ENCODE measurements at regions not wholly inside any gene's neighbourhood (a gene's known extent, or its start where the extent isn't known, plus 50 kb on each side); places are given as distances from the start of the nearest gene placed in this dataset.

GRCh38 chr4:132169660-132170059 is 979.4 kb upstream of the PCDH10 start:
- no peak for FAIRE-seq
- Histone ChIP-seq H3K36me3 (replicated peaks in 1 of 2; ENCODE audit: control insufficient read depth in 1 of 2, insufficient read depth in 2 of 2, low read length in 2 of 2) (no peaks in the 10 kb centered on the region), H2AFZ (ENCODE audit: low read length) (no peak overlapping the region), H3K9ac (ENCODE audit: insufficient read depth, low read depth, low read length) (no peak overlapping the region), H3K4me2 (ENCODE audit: low read depth, low read length) (no peak overlapping the region), H3K9me3 (ENCODE audit: low read length) (0 out of 2 replicates have a peak, but pooled peaks cover 4% of the 10 kb centered on the region), H3K4me1 (ENCODE audit: insufficient read depth, low read length) (no peaks in the 10 kb centered on the region), H3K27me3 (ENCODE audit: control insufficient read depth in 1 of 2, insufficient read depth in 2 of 2, low read length in 2 of 2) (no peaks in the 10 kb centered on the region), H4K20me1 (ENCODE audit: insufficient read depth, low read length) (no peaks in the 10 kb centered on the region), H3K79me2 (ENCODE audit: insufficient read depth, low read length) (no peaks in the 10 kb centered on the region), H3K4me3 (replicated peaks in 1 of 3; ENCODE audit: insufficient read depth in 1 of 3, low read depth in 2 of 3, low read length in 3 of 3) (no peak overlapping the region), H3K27ac (ENCODE audit: extremely low read length, insufficient read depth, low read length) (no peak overlapping the region)
- DNase-seq (ENCODE audit: low spot score) = no peak
- 0% methylated on average over 2 of the region's 5 CpGs for WGBS (ENCODE audit: low lambda C conversion rate)
- TF ChIP-seq STAG1 (CRISPR knock-in tag; IDR thresholded peaks at IDR 0.05) = no peak
- CTCF ChIA-PET (ENCODE audit: low intra/inter-chr PET ratio, low total read pairs) = no interaction called here
- no peak for ATAC-seq
- BruUV-seq (replicated peaks) = no TSS peak
- intact Hi-C loops (cut with micrococcal nuclease; ENCODE audit: unreplicated experiment) = no loop called here
- in situ Hi-C loops (cut with HindIII; ENCODE audit: extremely low pct_ligation_motif_present, low pct_unique_long_range_greater_than_20kb) = no loop called here
- POLR2A ChIA-PET = no interaction called here

DNA sequence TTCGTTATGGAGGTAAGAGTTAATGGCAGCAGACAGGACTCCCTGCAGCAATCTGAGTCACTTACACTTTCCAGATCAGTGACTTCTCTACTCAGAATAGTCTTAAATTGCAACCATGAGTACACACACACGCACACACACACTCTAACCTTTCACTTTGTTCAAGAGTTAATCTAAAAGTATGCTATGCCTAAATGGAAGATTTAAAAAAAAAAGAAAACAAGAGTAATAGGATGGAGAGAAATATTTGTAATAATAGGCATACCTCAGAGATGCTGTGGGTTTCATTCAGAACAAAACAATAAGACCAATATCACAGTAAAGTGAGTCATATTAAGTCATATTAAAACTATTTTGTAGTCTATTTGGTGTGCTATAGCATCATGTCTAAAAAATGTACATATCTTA is 969.1 kb upstream of the PCDH10 start:
- no TSS peak for BruUV-seq (replicated peaks)
- intact Hi-C loops (cut with micrococcal nuclease; ENCODE audit: unreplicated experiment) (no loop called here), in situ Hi-C loops (cut with HindIII; ENCODE audit: extremely low pct_ligation_motif_present, low pct_unique_long_range_greater_than_20kb) (no loop called here)
- CTCF ChIA-PET (ENCODE audit: low intra/inter-chr PET ratio, low total read pairs) = no interaction called here
- ATAC-seq = no peak
- WGBS (ENCODE audit: low lambda C conversion rate) = 0% methylated on average over 2 of the region's 2 CpGs
- H3K4me1 ChIP-seq (ENCODE audit: insufficient read depth, low read length) = no peaks in the 10 kb centered on the region
- no peak for TF ChIP-seq ZFP36L2 (CRISPR knock-in tag; IDR thresholded peaks at IDR 0.05)
- no peaks in the 10 kb centered on the region for H3K79me2 ChIP-seq (ENCODE audit: insufficient read depth, low read length)
- H3K27me3 ChIP-seq (ENCODE audit: control insufficient read depth in 1 of 2, insufficient read depth in 2 of 2, low read length in 2 of 2) = no peaks in the 10 kb centered on the region
- H3K9ac ChIP-seq (ENCODE audit: insufficient read depth, low read depth, low read length) = no peak overlapping the region
- H3K9me3 ChIP-seq (ENCODE audit: low read length) = no peaks in the 10 kb centered on the region
- H4K20me1 ChIP-seq (ENCODE audit: insufficient read depth, low read length) = no peaks in the 10 kb centered on the region
- H3K27ac ChIP-seq (ENCODE audit: extremely low read length, insufficient read depth, low read length) = no peak overlapping the region
- FAIRE-seq = no peak
- no peak for DNase-seq (ENCODE audit: low spot score)
- POLR2A ChIA-PET = no interaction called here
- H3K4me2 ChIP-seq (ENCODE audit: low read depth, low read length) = no peak overlapping the region
- no peak overlapping the region for H3K4me3 ChIP-seq (replicated peaks in 1 of 3; ENCODE audit: insufficient read depth in 1 of 3, low read depth in 2 of 3, low read length in 3 of 3)
- H2AFZ ChIP-seq (ENCODE audit: low read length) = no peak overlapping the region
- H3K36me3 ChIP-seq (replicated peaks in 1 of 2; ENCODE audit: control insufficient read depth in 1 of 2, insufficient read depth in 2 of 2, low read length in 2 of 2) = no peaks in the 10 kb centered on the region

DNA sequence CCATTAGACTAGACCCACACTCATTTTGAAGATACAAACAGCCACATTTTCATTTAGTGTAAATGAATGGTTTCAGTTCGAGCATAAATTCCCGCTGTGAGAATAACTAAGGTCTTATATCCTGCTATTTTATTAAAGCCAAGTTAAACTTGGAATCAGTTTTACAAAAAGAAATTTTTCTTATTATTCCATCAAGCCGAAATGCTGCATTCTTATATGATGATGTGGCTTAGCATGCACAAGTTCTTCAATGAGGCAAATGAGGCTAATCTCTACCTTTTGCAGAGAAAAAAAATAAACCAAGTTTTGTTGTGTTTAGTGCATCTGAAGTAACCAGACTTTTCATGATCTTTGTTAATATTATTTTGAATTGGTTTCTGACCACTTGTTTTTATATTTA is 953.9 kb upstream of the PCDH10 start:
- H3K36me3 ChIP-seq (replicated peaks in 1 of 2; ENCODE audit: control insufficient read depth in 1 of 2, insufficient read depth in 2 of 2, low read length in 2 of 2) = no peaks in the 10 kb centered on the region
- BruUV-seq (replicated peaks) = no TSS peak
- no peaks in the 10 kb centered on the region for H4K20me1 ChIP-seq (ENCODE audit: insufficient read depth, low read length)
- no peak for ATAC-seq
- WGBS (ENCODE audit: low lambda C conversion rate) = under 1% methylated on average over 3 of the region's 3 CpGs
- H3K27ac ChIP-seq (ENCODE audit: extremely low read length, insufficient read depth, low read length) = no peak overlapping the region
- FAIRE-seq = no peak
- H2AFZ ChIP-seq (ENCODE audit: low read length) = no peak overlapping the region
- no peaks in the 10 kb centered on the region for H3K9me3 ChIP-seq (ENCODE audit: low read length)
- no peak for DNase-seq (ENCODE audit: low spot score)
- H3K27me3 ChIP-seq (ENCODE audit: control insufficient read depth in 1 of 2, insufficient read depth in 2 of 2, low read length in 2 of 2) = no peaks in the 10 kb centered on the region
- H3K79me2 ChIP-seq (ENCODE audit: insufficient read depth, low read length) = no peaks in the 10 kb centered on the region
- no peak overlapping the region for H3K9ac ChIP-seq (ENCODE audit: insufficient read depth, low read depth, low read length)
- no peak overlapping the region for H3K4me3 ChIP-seq (replicated peaks in 1 of 3; ENCODE audit: insufficient read depth in 1 of 3, low read depth in 2 of 3, low read length in 3 of 3)
- H3K4me1 ChIP-seq (ENCODE audit: insufficient read depth, low read length) = no peaks in the 10 kb centered on the region
- H3K4me2 ChIP-seq (ENCODE audit: low read depth, low read length) = no peak overlapping the region
- in situ Hi-C loops (cut with HindIII; ENCODE audit: extremely low pct_ligation_motif_present, low pct_unique_long_range_greater_than_20kb) (no loop called here), intact Hi-C loops (cut with micrococcal nuclease; ENCODE audit: unreplicated experiment) (no loop called here)
- CTCF ChIA-PET (ENCODE audit: low intra/inter-chr PET ratio, low total read pairs) = no interaction called here
- POLR2A ChIA-PET = no interaction called here
- TF ChIP-seq, protein P1, sequence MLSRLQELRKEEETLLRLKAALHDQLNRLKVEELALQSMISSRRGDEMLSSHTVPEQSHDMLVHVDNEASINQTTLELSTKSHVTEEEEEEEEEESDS (CRISPR knock-in tag; IDR thresholded peaks at IDR 0.05; ENCODE audit: borderline replicate concordance) = no peak
- TF ChIP-seq KAT2B (IDR thresholded peaks at IDR 0.05; ENCODE audit: borderline replicate concordance, low read depth, low read length) (no peak), PBX3 (CRISPR knock-in tag; IDR thresholded peaks at IDR 0.05; ENCODE audit: borderline replicate concordance) (no peak), CENPT (CRISPR knock-in tag; IDR thresholded peaks at IDR 0.05; ENCODE audit: low read depth) (no peak), ATF4 (CRISPR knock-in tag; IDR thresholded peaks at IDR 0.05) (no peak), SOX13 (IDR thresholded peaks at IDR 0.05) (no peak), SOX13 (CRISPR knock-in tag; conservative IDR thresholded peaks at IDR 0.05 in 1 of 2, IDR thresholded peaks at IDR 0.05 in 1 of 2) (no peak), ETS1 (CRISPR knock-in tag; IDR thresholded peaks at IDR 0.05) (no peak)

Data from HepG2 (cell line).